ENCODE measurements at regions not wholly inside any gene's neighbourhood (a gene's known extent, or its start where the extent isn't known, plus 50 kb on each side); places are given as distances from the start of the nearest gene placed in this dataset.

- no peaks in the 10 kb centered on the region for H3K9me3 ChIP-seq (ENCODE audit: low read length)
- no peak overlapping the region for H2AFZ ChIP-seq (ENCODE audit: low read depth, low read length)
- no peak overlapping the region for H3K27ac ChIP-seq (ENCODE audit: low read length)
- H4K20me1 ChIP-seq (ENCODE audit: insufficient read depth) = no peaks in the 10 kb centered on the region
- no peaks in the 10 kb centered on the region for H3K27me3 ChIP-seq (ENCODE audit: insufficient read depth, low read depth, low read length)
- H3F3A ChIP-seq (ENCODE audit: insufficient read depth, low read length, poor library complexity, severe bottlenecking) = no peaks in the 10 kb centered on the region
- H3K4me3 ChIP-seq (ENCODE audit: low read length) = no peak overlapping the region
- H3K9ac ChIP-seq (ENCODE audit: low read length) = no peak overlapping the region
- no peaks in the 10 kb centered on the region for H3K36me3 ChIP-seq (ENCODE audit: insufficient read depth, low read length)
- H3K79me2 ChIP-seq (replicated peaks; ENCODE audit: insufficient read depth, low read length) = no peaks in the 10 kb centered on the region
- no peak overlapping the region for H3K4me2 ChIP-seq (ENCODE audit: low read length)
- no peak for TF ChIP-seq TAF1 (IDR thresholded peaks at IDR 0.05; ENCODE audit: low read depth)
- TF ChIP-seq POLR2AphosphoS5 (IDR thresholded peaks at IDR 0.05) = no peak
- no peak for TF ChIP-seq EP300 (conservative IDR thresholded peaks at IDR 0.05; ENCODE audit: poor library complexity, severe bottlenecking)
- no peak for TF ChIP-seq RAD21 (conservative IDR thresholded peaks at IDR 0.05)
- no peak for TF ChIP-seq REST (IDR thresholded peaks at IDR 0.05; ENCODE audit: borderline replicate concordance)
- no peak for TF ChIP-seq EZH2 (IDR thresholded peaks at IDR 0.05; ENCODE audit: borderline replicate concordance, insufficient read depth, low read length, poor library complexity, severe bottlenecking)
- TF ChIP-seq SMC3 (conservative IDR thresholded peaks at IDR 0.05; ENCODE audit: poor library complexity) = no peak
- no peak for TF ChIP-seq CTCF (IDR thresholded peaks at IDR 0.05; ENCODE audit: poor library complexity, severe bottlenecking)
- TF ChIP-seq MXI1 (conservative IDR thresholded peaks at IDR 0.05; ENCODE audit: poor library complexity, severe bottlenecking) = no peak
- H3K9me2 ChIP-seq (ENCODE audit: insufficient read depth, low read length) = no peaks in the 10 kb centered on the region
Measured at GRCh38 chr5:79893976-79894375, 97.1 kb downstream of the MTX3 start.

GRCh38 chr5:79893485-79893884, 97.6 kb downstream of the MTX3 start:
- no peaks in the 10 kb centered on the region for H3K9me3 ChIP-seq (ENCODE audit: low read length)
- no peak overlapping the region for H3K27ac ChIP-seq (ENCODE audit: low read length)
- no peak overlapping the region for H3K4me3 ChIP-seq (ENCODE audit: low read length)
- H2AFZ ChIP-seq (ENCODE audit: low read depth, low read length) = no peak overlapping the region
- H3K9me2 ChIP-seq (ENCODE audit: insufficient read depth, low read length) = no peaks in the 10 kb centered on the region
- no peak overlapping the region for H3K9ac ChIP-seq (ENCODE audit: low read length)
- H3K27me3 ChIP-seq (ENCODE audit: insufficient read depth, low read depth, low read length) = no peaks in the 10 kb centered on the region
- H4K20me1 ChIP-seq (ENCODE audit: insufficient read depth) = no peaks in the 10 kb centered on the region
- no peaks in the 10 kb centered on the region for H3F3A ChIP-seq (ENCODE audit: insufficient read depth, low read length, poor library complexity, severe bottlenecking)
- H3K4me2 ChIP-seq (ENCODE audit: low read length) = no peak overlapping the region
- H3K36me3 ChIP-seq (ENCODE audit: insufficient read depth, low read length) = no peaks in the 10 kb centered on the region
- no peaks in the 10 kb centered on the region for H3K79me2 ChIP-seq (replicated peaks; ENCODE audit: insufficient read depth, low read length)
- TF ChIP-seq MXI1 (conservative IDR thresholded peaks at IDR 0.05; ENCODE audit: poor library complexity, severe bottlenecking) = no peak

- Histone ChIP-seq H3K4me2 (ENCODE audit: low read length) (no peak overlapping the region), H3K4me3 (ENCODE audit: low read length) (no peak overlapping the region), H3K27ac (ENCODE audit: low read length) (no peak overlapping the region), H3K79me2 (replicated peaks; ENCODE audit: insufficient read depth, low read length) (no peaks in the 10 kb centered on the region), H3K9me2 (ENCODE audit: insufficient read depth, low read length) (no peaks in the 10 kb centered on the region), H2AFZ (ENCODE audit: low read depth, low read length) (no peak overlapping the region), H3K9me3 (ENCODE audit: low read length) (no peaks in the 10 kb centered on the region), H4K20me1 (ENCODE audit: insufficient read depth) (no peaks in the 10 kb centered on the region), H3F3A (ENCODE audit: insufficient read depth, low read length, poor library complexity, severe bottlenecking) (no peaks in the 10 kb centered on the region), H3K9ac (ENCODE audit: low read length) (no peak overlapping the region), H3K36me3 (ENCODE audit: insufficient read depth, low read length) (no peaks in the 10 kb centered on the region), H3K27me3 (ENCODE audit: insufficient read depth, low read depth, low read length) (no peaks in the 10 kb centered on the region)
- TF ChIP-seq EP300 (conservative IDR thresholded peaks at IDR 0.05; ENCODE audit: poor library complexity, severe bottlenecking) = no peak
- no peak for TF ChIP-seq SMC3 (conservative IDR thresholded peaks at IDR 0.05; ENCODE audit: poor library complexity)
- no peak for TF ChIP-seq RAD21 (conservative IDR thresholded peaks at IDR 0.05)
- no peak for TF ChIP-seq POLR2AphosphoS5 (IDR thresholded peaks at IDR 0.05)
- no peak for TF ChIP-seq REST (IDR thresholded peaks at IDR 0.05; ENCODE audit: borderline replicate concordance)
- no peak for TF ChIP-seq EZH2 (IDR thresholded peaks at IDR 0.05; ENCODE audit: borderline replicate concordance, insufficient read depth, low read length, poor library complexity, severe bottlenecking)
- TF ChIP-seq MXI1 (conservative IDR thresholded peaks at IDR 0.05; ENCODE audit: poor library complexity, severe bottlenecking) = no peak
- TF ChIP-seq CTCF (IDR thresholded peaks at IDR 0.05; ENCODE audit: poor library complexity, severe bottlenecking) = no peak
- no peak for TF ChIP-seq TAF1 (IDR thresholded peaks at IDR 0.05; ENCODE audit: low read depth)
Measured at GRCh38 chr5:79890930-79891249, 100.2 kb downstream of the MTX3 start.
